Panc1 (cell line): ENCODE measurements at regions not wholly inside any gene's neighbourhood (a gene's known extent, or its start where the extent isn't known, plus 50 kb on each side); places are given as distances from the start of the nearest gene placed in this dataset.

Source experiments
- ATAC-seq: fragments of 200-7000 bp; cut with Tn5 transposase; 2 replicates; pipeline ENCODE4 v1.9.1; 2020; ENCODE audit warnings: mild to moderate bottlenecking, moderate library complexity
- BruUV-seq: library from RNA; stranded (reverse); fragments of 400-500 nt; replicated peaks from 2 replicates; lab custom pipeline; 2021; lab: Mats Ljungman, UMichigan
- CTCF ChIA-PET: fragments of 300-600 bp; sonication (Branson Sonifier 250); formaldehyde crosslinking; loops from one replicate; lab custom pipeline; 2022; ENCODE audit warnings: antibody characterized with exemption; lab: Charles Lee
- POLR2A ChIA-PET: fragments of 300-600 bp; sonication (Branson Sonifier 250); formaldehyde crosslinking; loops from one replicate; lab custom pipeline; 2022; ENCODE audit warnings: antibody characterized with exemption; lab: Charles Lee
- DNase-seq: peaks from one replicate; pipeline ENCODE4 v3.0.0-alpha.2; 2010; ENCODE audit warnings: low read depth, low spot score
- H3K27ac ChIP-seq: 2 replicates; pipeline ENCODE4 v1.5.1; 2011; ENCODE audit warnings: mild to moderate bottlenecking, low read length, inconsistent platforms
- H3K27me3 ChIP-seq: fragments of 200-500 bp; sonication (Bioruptor generic); 2 replicates; pipeline ENCODE4 v1.6.0; 2014; ENCODE audit warnings: low read length, inconsistent platforms; ENCODE audit not compliant: control insufficient read depth, insufficient read depth
- H3K36me3 ChIP-seq: fragments of 200-500 bp; sonication (Bioruptor generic); 2 replicates; pipeline ENCODE4 v1.5.1; 2014; ENCODE audit warnings: inconsistent platforms, mild to moderate bottlenecking, low read length, moderate library complexity; ENCODE audit not compliant: control insufficient read depth, insufficient read depth
- H3K4me1 ChIP-seq: 2 replicates; pipeline ENCODE4 v1.5.1; 2011; ENCODE audit warnings: inconsistent platforms, mild to moderate bottlenecking, low read length, moderate library complexity; ENCODE audit not compliant: control insufficient read depth, insufficient read depth
- H3K4me3 ChIP-seq, 2 experiments: 2 replicates each; pipeline ENCODE4 v1.5.1; 2011 to 2012; ENCODE audit warnings: low read depth in 2 of 2, low read length in 2 of 2, mild to moderate bottlenecking in 2 of 2, inconsistent platforms in 1 of 2, moderate library complexity in 1 of 2
- H3K9me3 ChIP-seq: fragments of 200-500 bp; sonication (Bioruptor generic); 2 replicates; pipeline ENCODE4 v1.5.1; 2014; ENCODE audit warnings: low read depth, mild to moderate bottlenecking, inconsistent platforms, low read length, moderate library complexity; ENCODE audit not compliant: control insufficient read depth, insufficient read depth
- POLR2AphosphoS5 ChIP-seq: IDR thresholded peaks from 2 replicates; pipeline ENCODE4 v1.6.1; 2012; ENCODE audit warnings: mild to moderate bottlenecking, low read depth, low read length, moderate library complexity
- SIN3A ChIP-seq: IDR thresholded peaks from 2 replicates; pipeline ENCODE4 v1.6.1; 2012; ENCODE audit warnings: low read depth, mild to moderate bottlenecking, low read length, moderate library complexity, borderline replicate concordance; ENCODE audit not compliant: insufficient read depth
- TCF7L2 ChIP-seq: IDR thresholded peaks from 2 replicates; pipeline ENCODE4 v1.6.1; 2011; ENCODE audit warnings: mild to moderate bottlenecking, low read depth, low read length, inconsistent platforms
- in situ Hi-C: cut with HindIII; loops from 2 replicates; pipeline ENCODE4 v1.10.0; 2016; ENCODE audit warnings: low sequenced_read_pairs, low pct_unique_long_range_greater_than_20kb
- intact Hi-C: fragments of 100-400 bp; cut with micrococcal nuclease; formaldehyde crosslinking; loops from one replicate; pipeline ENCODE4 v1.10.0; 2022; ENCODE audit not compliant: unreplicated experiment
- TF ChIP-seq, protein P1 (sequence below), 2 experiments: IDR thresholded peaks; 2 replicates each; pipeline ENCODE4 v1.6.1; 2011 to 2012; ENCODE audit warnings: low read depth in 2 of 2, control low read depth in 1 of 2, low read length in 1 of 2, mild to moderate bottlenecking in 1 of 2, moderate library complexity in 1 of 2; ENCODE audit not compliant: insufficient read depth in 1 of 2
- TF ChIP-seq, protein P2 (sequence below): fragments of 450-650 bp; IDR thresholded peaks from 2 replicates; pipeline ENCODE4 v1.5.1; 2017; ENCODE audit warnings: mild to moderate bottlenecking

DNA sequence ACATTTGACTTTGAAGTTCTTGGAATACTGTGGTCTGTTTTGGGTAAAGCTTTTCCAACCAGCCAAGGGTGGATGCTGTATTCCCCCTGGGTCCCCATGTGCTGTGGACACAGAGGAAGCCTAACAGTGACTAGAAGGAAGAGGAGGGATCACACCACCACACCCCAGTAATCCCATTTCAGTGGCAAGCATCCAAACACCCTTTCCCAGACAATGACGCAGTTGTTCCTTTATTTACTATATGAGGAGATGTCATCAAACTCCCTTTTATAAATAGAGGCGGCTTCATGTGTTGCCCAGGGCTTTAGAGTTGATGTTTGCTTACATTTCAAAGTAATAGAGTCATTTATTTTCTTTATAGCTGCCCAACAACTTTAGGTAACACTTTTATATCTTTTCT is 959.4 kb upstream of the GYPC start:
- DNase-seq (no peak), ATAC-seq (no peak)
- in situ Hi-C loops (no loop called here), intact Hi-C loops (no loop called here)
- H3K4me1 ChIP-seq: no peaks in the 10 kb centered on the region
- H3K9me3 ChIP-seq: no peaks in the 10 kb centered on the region
- TF ChIP-seq, protein P1, sequence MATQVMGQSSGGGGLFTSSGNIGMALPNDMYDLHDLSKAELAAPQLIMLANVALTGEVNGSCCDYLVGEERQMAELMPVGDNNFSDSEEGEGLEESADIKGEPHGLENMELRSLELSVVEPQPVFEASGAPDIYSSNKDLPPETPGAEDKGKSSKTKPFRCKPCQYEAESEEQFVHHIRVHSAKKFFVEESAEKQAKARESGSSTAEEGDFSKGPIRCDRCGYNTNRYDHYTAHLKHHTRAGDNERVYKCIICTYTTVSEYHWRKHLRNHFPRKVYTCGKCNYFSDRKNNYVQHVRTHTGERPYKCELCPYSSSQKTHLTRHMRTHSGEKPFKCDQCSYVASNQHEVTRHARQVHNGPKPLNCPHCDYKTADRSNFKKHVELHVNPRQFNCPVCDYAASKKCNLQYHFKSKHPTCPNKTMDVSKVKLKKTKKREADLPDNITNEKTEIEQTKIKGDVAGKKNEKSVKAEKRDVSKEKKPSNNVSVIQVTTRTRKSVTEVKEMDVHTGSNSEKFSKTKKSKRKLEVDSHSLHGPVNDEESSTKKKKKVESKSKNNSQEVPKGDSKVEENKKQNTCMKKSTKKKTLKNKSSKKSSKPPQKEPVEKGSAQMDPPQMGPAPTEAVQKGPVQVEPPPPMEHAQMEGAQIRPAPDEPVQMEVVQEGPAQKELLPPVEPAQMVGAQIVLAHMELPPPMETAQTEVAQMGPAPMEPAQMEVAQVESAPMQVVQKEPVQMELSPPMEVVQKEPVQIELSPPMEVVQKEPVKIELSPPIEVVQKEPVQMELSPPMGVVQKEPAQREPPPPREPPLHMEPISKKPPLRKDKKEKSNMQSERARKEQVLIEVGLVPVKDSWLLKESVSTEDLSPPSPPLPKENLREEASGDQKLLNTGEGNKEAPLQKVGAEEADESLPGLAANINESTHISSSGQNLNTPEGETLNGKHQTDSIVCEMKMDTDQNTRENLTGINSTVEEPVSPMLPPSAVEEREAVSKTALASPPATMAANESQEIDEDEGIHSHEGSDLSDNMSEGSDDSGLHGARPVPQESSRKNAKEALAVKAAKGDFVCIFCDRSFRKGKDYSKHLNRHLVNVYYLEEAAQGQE (IDR thresholded peaks at IDR 0.05; ENCODE audit: insufficient read depth in 1 of 2, low read depth in 2 of 2, low read length in 1 of 2): no peak
- TF ChIP-seq SIN3A: no peak
- TF ChIP-seq, protein P2, sequence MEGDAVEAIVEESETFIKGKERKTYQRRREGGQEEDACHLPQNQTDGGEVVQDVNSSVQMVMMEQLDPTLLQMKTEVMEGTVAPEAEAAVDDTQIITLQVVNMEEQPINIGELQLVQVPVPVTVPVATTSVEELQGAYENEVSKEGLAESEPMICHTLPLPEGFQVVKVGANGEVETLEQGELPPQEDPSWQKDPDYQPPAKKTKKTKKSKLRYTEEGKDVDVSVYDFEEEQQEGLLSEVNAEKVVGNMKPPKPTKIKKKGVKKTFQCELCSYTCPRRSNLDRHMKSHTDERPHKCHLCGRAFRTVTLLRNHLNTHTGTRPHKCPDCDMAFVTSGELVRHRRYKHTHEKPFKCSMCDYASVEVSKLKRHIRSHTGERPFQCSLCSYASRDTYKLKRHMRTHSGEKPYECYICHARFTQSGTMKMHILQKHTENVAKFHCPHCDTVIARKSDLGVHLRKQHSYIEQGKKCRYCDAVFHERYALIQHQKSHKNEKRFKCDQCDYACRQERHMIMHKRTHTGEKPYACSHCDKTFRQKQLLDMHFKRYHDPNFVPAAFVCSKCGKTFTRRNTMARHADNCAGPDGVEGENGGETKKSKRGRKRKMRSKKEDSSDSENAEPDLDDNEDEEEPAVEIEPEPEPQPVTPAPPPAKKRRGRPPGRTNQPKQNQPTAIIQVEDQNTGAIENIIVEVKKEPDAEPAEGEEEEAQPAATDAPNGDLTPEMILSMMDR: no peak
- TF ChIP-seq POLR2AphosphoS5: no peak
- TF ChIP-seq TCF7L2: no peak
- BruUV-seq: no TSS peak
- no peaks in the 10 kb centered on the region for H3K36me3 ChIP-seq
- ChIA-PET CTCF (no interaction called here), POLR2A (no interaction called here)
- H3K4me3 ChIP-seq: no peak overlapping the region
- no peak overlapping the region for H3K27ac ChIP-seq
- H3K27me3 ChIP-seq: no peaks in the 10 kb centered on the region

DNA sequence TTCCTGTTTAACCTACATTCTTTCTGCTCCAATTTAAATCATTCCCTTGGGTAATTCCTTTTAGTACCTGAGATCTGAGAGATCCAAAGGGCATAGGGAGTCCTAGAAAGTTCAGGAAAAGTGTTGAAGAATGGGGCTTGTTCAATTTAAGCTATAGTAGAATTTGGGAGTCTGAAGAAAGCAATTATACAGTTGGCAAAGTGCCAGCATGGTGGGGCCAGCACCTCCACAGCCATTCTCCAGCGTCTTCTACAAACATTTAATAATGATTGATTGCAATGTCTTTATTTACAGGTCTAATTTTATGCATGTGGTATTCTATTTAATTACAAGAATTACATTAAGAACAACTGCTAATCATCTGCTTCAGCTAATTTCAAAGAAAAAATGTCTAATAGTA is 957.7 kb upstream of the GYPC start:
- ATAC-seq (no peak), DNase-seq (no peak)

More for the DNA sequence above, 957.7 kb upstream of the GYPC start:
- POLR2A ChIA-PET: no interaction called here
- no peak overlapping the region for H3K27ac ChIP-seq
- BruUV-seq: no TSS peak
- CTCF ChIA-PET: no interaction called here
- H3K36me3 ChIP-seq: no peaks in the 10 kb centered on the region
- in situ Hi-C loops (no loop called here), intact Hi-C loops (no loop called here)
- no peaks in the 10 kb centered on the region for H3K4me1 ChIP-seq
- H3K27me3 ChIP-seq: no peaks in the 10 kb centered on the region
- H3K4me3 ChIP-seq: no peak overlapping the region
- no peaks in the 10 kb centered on the region for H3K9me3 ChIP-seq
- TF ChIP-seq, protein P1 (IDR thresholded peaks at IDR 0.05; ENCODE audit: insufficient read depth in 1 of 2, low read depth in 2 of 2, low read length in 1 of 2): no peak
- TF ChIP-seq POLR2AphosphoS5: no peak
- no peak for TF ChIP-seq SIN3A
- TF ChIP-seq, protein P2: no peak
- TF ChIP-seq TCF7L2: no peak
